B cell (primary cell): ENCODE measurements at regions not wholly inside any gene's neighbourhood (a gene's known extent, or its start where the extent isn't known, plus 50 kb on each side); places are given as distances from the start of the nearest gene placed in this dataset.

Experiments used
- ATAC-seq: fragments of 200-7000 bp; cut with Tn5 transposase; one replicate; pipeline ENCODE4 v1.10.0; 2021; ENCODE audit warnings: low read depth, mild to moderate bottlenecking, moderate number of reproducible peaks, moderate library complexity
- CTCF ChIA-PET: fragments of 350-600 bp; sonication (Branson Sonifier 250); formaldehyde crosslinking; loops from one replicate; lab custom pipeline; 2021; ENCODE audit warnings: antibody characterized with exemption, inconsistent platforms; lab: Charles Lee
- POLR2A ChIA-PET: fragments of 350-600 bp; sonication (Branson Sonifier 250); formaldehyde crosslinking; loops from one replicate; lab custom pipeline; 2021; ENCODE audit warnings: antibody characterized with exemption; lab: Charles Lee
- DNase-seq: peaks from one replicate; pipeline ENCODE4 v3.0.0; 2013
- H2AFZ ChIP-seq: 2 replicates; pipeline ENCODE4 v1.6.1; 2012; ENCODE audit warnings: mild to moderate bottlenecking, low read depth, low read length; ENCODE audit not compliant: insufficient read depth, poor library complexity, severe bottlenecking
- H3K27ac ChIP-seq, 2 donors: 1 replicate in 1 of 2; 2 replicates in 1 of 2; pipeline ENCODE4 v1.5.1; 2012 to 2013; ENCODE audit warnings: low read length in 2 of 2, mild to moderate bottlenecking in 2 of 2, moderate library complexity in 1 of 2
- H3K27me3 ChIP-seq, 4 experiments: fragments of 200-600 bp in 1 of 4; sonication (generic) in 1 of 4; replicated peaks in 1 of 4; 1 replicate in 2 of 4; 2 replicates in 2 of 4; pipeline versions ENCODE4 v1.6.1 to v1.7.0; 2013 to 2016; ENCODE audit warnings: low read length in 3 of 4, mild to moderate bottlenecking in 2 of 4, mixed read lengths in 1 of 4, moderate library complexity in 1 of 4; ENCODE audit not compliant: insufficient read depth in 4 of 4, control insufficient read depth in 3 of 4; ENCODE audit errors: control extremely low read depth in 1 of 4
- H3K36me3 ChIP-seq, 2 experiments: replicated peaks in 1 of 2; 1 replicate in 1 of 2; 2 replicates in 1 of 2; pipeline versions ENCODE4 v1.6.1 to v1.7.1; 2013; ENCODE audit warnings: low read length in 1 of 2; ENCODE audit not compliant: insufficient read depth in 2 of 2, control insufficient read depth in 1 of 2; ENCODE audit errors: control extremely low read depth in 1 of 2, extremely low read depth in 1 of 2
- H3K4me1 ChIP-seq, 2 donors: fragments of 200-600 bp in 1 of 2; sonication (generic) in 1 of 2; 1 replicate in 1 of 2; 2 replicates in 1 of 2; pipeline versions ENCODE4 v1.5.1 to v1.6.1; 2013 to 2017; ENCODE audit warnings: low read length in 2 of 2; ENCODE audit not compliant: control insufficient read depth in 2 of 2, insufficient read depth in 2 of 2
- H3K4me2 ChIP-seq: replicated peaks from 2 replicates; pipeline ENCODE3; 2012; ENCODE audit warnings: mild to moderate bottlenecking, low read depth, low read length; ENCODE audit not compliant: poor library complexity, severe bottlenecking
- H3K4me3 ChIP-seq, 5 experiments: fragments of 200-600 bp in 1 of 5; sonication (generic) in 1 of 5; 1 replicate in 3 of 5; 2 replicates in 2 of 5; pipeline versions ENCODE4 v1.5.1 to v1.7.0; 2011 to 2016; ENCODE audit warnings: low read length in 4 of 5, mild to moderate bottlenecking in 4 of 5, low read depth in 2 of 5, control low read depth in 1 of 5, moderate library complexity in 1 of 5; ENCODE audit not compliant: insufficient read depth in 1 of 5; ENCODE audit errors: control extremely low read depth in 1 of 5, extremely low read depth in 1 of 5
- H3K79me2 ChIP-seq: fragments of 200-600 bp; sonication (generic); one replicate; pipeline ENCODE4 v1.6.0; 2016; ENCODE audit warnings: low read length; ENCODE audit not compliant: control insufficient read depth, insufficient read depth
- H3K9ac ChIP-seq: fragments of 200-600 bp; sonication (generic); 2 replicates; pipeline ENCODE4 v1.6.1; 2017; ENCODE audit warnings: mild to moderate bottlenecking, low read length, moderate library complexity
- H3K9me3 ChIP-seq, 3 donors: one replicate each; pipeline versions ENCODE4 v1.6.1 to v1.7.1; 2013; ENCODE audit warnings: low read length in 2 of 3; ENCODE audit not compliant: control insufficient read depth in 2 of 3, insufficient read depth in 1 of 3; ENCODE audit errors: control extremely low read depth in 1 of 3
- H4K20me1 ChIP-seq: 2 replicates; pipeline ENCODE4 v1.6.0; 2012; ENCODE audit warnings: mild to moderate bottlenecking, low read length; ENCODE audit not compliant: insufficient read depth, control insufficient read depth, poor library complexity, severe bottlenecking
- H3K27ac Mint-ChIP-seq: one replicate; pipeline ENCODE4 v1.8.0; 2021; ENCODE audit warnings: mixed read lengths
- H3K27me3 Mint-ChIP-seq: one replicate; pipeline ENCODE4 v1.8.0; 2021; ENCODE audit warnings: mixed read lengths
- H3K4me1 Mint-ChIP-seq: one replicate; pipeline ENCODE4 v1.8.0; 2021; ENCODE audit warnings: mixed read lengths
- H3K4me3 Mint-ChIP-seq: one replicate; pipeline ENCODE4 v1.8.0; 2021; ENCODE audit warnings: mixed read lengths
- H3K9me3 Mint-ChIP-seq: one replicate; pipeline ENCODE4 v1.8.0; 2022; ENCODE audit warnings: mixed read lengths; ENCODE audit not compliant: insufficient read depth
- EZH2 ChIP-seq: IDR thresholded peaks from 2 replicates; pipeline ENCODE4 v1.6.1; 2012; ENCODE audit warnings: borderline replicate concordance, low read depth, mild to moderate bottlenecking, moderate library complexity, low read length; ENCODE audit not compliant: insufficient read depth, poor library complexity, severe bottlenecking
- WGBS: methylation state at CpG from one replicate; pipeline ENCODE4 v1.1.5; 2013; ENCODE audit warnings: missing lambda C conversion rate; ENCODE audit not compliant: insufficient coverage; 5-methylcytosine and 5-hydroxymethylcytosine counted together
- intact Hi-C: fragments of 100-400 bp; cut with micrococcal nuclease; formaldehyde crosslinking; loops from one replicate; pipeline ENCODE4 v1.10.0; 2022
- TF ChIP-seq, protein P1 (sequence below): fragments of 200-600 bp; IDR thresholded peaks from one replicate; pipeline ENCODE4 v1.8.0; 2022; ENCODE audit warnings: antibody characterized with exemption, mild to moderate bottlenecking

DNA sequence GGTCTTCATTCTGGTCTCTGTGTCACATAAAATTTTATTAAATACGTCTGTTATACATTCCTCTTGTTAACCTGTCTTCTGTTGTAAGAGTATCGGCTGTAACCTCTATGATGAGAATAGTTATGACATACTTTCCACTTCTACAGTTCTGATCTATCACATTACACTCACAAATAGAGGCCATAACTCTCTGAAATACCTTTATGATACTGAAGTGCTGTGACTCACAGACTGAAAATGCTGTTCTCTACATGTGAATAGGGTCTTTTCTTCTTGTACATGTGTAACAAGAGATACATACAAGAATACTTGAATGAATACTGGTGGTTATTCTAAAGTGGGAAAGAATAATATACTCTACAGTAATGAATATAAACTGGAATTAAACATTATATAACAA lies 1047.6 kb downstream of the TECRL start:
- Histone ChIP-seq H3K4me3 (no peak overlapping the region), H2AFZ (no peak overlapping the region), H3K9ac (no peak overlapping the region), H3K9me3 (peaks cover 0 to 7% (median 0%) of the 10 kb centered on the region in 3 donors), H3K4me1 (no peaks in the 10 kb centered on the region), H3K27me3 (no peaks in the 10 kb centered on the region), H3K4me2 (no peak overlapping the region), H4K20me1 (no peaks in the 10 kb centered on the region), H3K36me3 (no peaks in the 10 kb centered on the region), H3K27ac (no peak overlapping the region), H3K79me2 (no peaks in the 10 kb centered on the region)
- Mint-ChIP-seq H3K27ac (no peak overlapping the region), H3K4me3 (no peak overlapping the region), H3K4me1 (no peaks in the 10 kb centered on the region), H3K9me3 (peaks cover 2% of the 10 kb centered on the region), H3K27me3 (no peaks in the 10 kb centered on the region)
- ATAC-seq = no peak
- intact Hi-C loops = no loop called here
- no CpG with 5 or more reads among the region's 2 CpGs for WGBS
- ChIA-PET CTCF (no interaction called here), POLR2A (no interaction called here)
- no peak for DNase-seq
- TF ChIP-seq, protein P1, sequence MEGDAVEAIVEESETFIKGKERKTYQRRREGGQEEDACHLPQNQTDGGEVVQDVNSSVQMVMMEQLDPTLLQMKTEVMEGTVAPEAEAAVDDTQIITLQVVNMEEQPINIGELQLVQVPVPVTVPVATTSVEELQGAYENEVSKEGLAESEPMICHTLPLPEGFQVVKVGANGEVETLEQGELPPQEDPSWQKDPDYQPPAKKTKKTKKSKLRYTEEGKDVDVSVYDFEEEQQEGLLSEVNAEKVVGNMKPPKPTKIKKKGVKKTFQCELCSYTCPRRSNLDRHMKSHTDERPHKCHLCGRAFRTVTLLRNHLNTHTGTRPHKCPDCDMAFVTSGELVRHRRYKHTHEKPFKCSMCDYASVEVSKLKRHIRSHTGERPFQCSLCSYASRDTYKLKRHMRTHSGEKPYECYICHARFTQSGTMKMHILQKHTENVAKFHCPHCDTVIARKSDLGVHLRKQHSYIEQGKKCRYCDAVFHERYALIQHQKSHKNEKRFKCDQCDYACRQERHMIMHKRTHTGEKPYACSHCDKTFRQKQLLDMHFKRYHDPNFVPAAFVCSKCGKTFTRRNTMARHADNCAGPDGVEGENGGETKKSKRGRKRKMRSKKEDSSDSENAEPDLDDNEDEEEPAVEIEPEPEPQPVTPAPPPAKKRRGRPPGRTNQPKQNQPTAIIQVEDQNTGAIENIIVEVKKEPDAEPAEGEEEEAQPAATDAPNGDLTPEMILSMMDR = no peak
- no peak for TF ChIP-seq EZH2

DNA sequence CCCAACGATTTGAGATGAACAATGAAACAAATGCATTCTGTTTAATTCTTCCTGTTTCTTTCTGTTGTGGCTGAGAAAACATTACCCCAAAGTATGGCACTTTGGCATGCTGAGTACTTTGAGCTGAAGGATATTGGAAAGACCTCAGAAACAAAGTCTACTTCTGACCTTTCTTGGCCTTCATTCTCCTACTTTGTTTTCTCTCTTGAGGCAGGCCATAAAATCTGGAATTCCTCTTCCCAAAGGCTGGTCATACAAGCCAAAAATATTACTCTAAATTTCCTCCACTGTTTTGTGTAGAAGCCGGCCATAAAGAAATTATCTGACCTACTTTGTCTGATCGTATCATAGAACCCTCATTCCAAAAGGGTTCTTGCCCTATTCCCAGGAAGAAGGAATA lies 1048.2 kb downstream of the TECRL start:
- Histone ChIP-seq H3K79me2 (no peaks in the 10 kb centered on the region), H3K4me2 (no peak overlapping the region), H4K20me1 (no peaks in the 10 kb centered on the region), H3K4me3 (no peak overlapping the region), H3K27ac (no peak overlapping the region), H3K9me3 (peaks cover 0 to 7% (median 0%) of the 10 kb centered on the region in 3 donors), H3K36me3 (no peaks in the 10 kb centered on the region), H3K9ac (no peak overlapping the region), H3K4me1 (no peaks in the 10 kb centered on the region), H3K27me3 (no peaks in the 10 kb centered on the region), H2AFZ (no peak overlapping the region)
- DNase-seq = no peak
- ChIA-PET CTCF (no interaction called here), POLR2A (no interaction called here)
- intact Hi-C loops = no loop called here
- TF ChIP-seq EZH2 = no peak
- TF ChIP-seq, protein P1 = no peak
- 94% methylated on average over 2 of the region's 3 CpGs for WGBS
- Mint-ChIP-seq H3K27ac (no peak overlapping the region), H3K4me3 (no peak overlapping the region), H3K4me1 (no peaks in the 10 kb centered on the region), H3K9me3 (peaks cover 2% of the 10 kb centered on the region), H3K27me3 (no peaks in the 10 kb centered on the region)
- ATAC-seq = no peak
